Brain microvascular endothelial cell (primary cell): ENCODE measurements at regions not wholly inside any gene's neighbourhood (a gene's known extent, or its start where the extent isn't known, plus 50 kb on each side); places are given as distances from the start of the nearest gene placed in this dataset.

ENCODE experiments used
- DNase-seq: peaks from one replicate; pipeline ENCODE4 v3.0.0-alpha.2; 2020
- H3K27ac ChIP-seq: fragments of 250-450 bp; sonication (Bioruptor Pico); 2 replicates; pipeline ENCODE4 v1.5.1; 2020; ENCODE audit warnings: mild to moderate bottlenecking, moderate library complexity
- H3K27me3 ChIP-seq: fragments of 250-450 bp; sonication (Bioruptor Pico); replicated peaks from 2 replicates; pipeline ENCODE4 v1.5.1; 2020; ENCODE audit warnings: mild to moderate bottlenecking
- H3K36me3 ChIP-seq: fragments of 250-450 bp; sonication (Bioruptor Pico); replicated peaks from 2 replicates; pipeline ENCODE4 v1.5.1; 2020; ENCODE audit warnings: mild to moderate bottlenecking
- H3K4me3 ChIP-seq: 2 replicates; pipeline ENCODE4 v1.5.1; 2011; ENCODE audit warnings: low read depth, mild to moderate bottlenecking, control low read depth, low read length, moderate library complexity
- CTCF ChIP-seq: IDR thresholded peaks from 2 replicates; pipeline ENCODE4 v1.5.1; 2011; ENCODE audit warnings: low read depth, mild to moderate bottlenecking, moderate library complexity, low read length, control low read depth, inconsistent platforms; ENCODE audit errors: missing control alignments
- in situ Hi-C: cut with HindIII; loops from 2 replicates; pipeline ENCODE4 v1.10.0; 2017; ENCODE audit warnings: low sequenced_read_pairs, low pct_ligation_motif_present

GRCh38 chr3:161821591-161821990 lies 325.0 kb downstream of the OTOL1 start:
- Histone ChIP-seq H3K36me3 (no peaks in the 10 kb centered on the region), H3K27me3 (no peaks in the 10 kb centered on the region), H3K4me3 (no peak overlapping the region), H3K27ac (no peak overlapping the region)
- DNase-seq: no peak
- in situ Hi-C loops: no loop called here
- no peak for TF ChIP-seq CTCF

GRCh38 chr3:161822291-161822690 lies 325.7 kb downstream of the OTOL1 start:
- in situ Hi-C loops: no loop called here
- no peaks in the 10 kb centered on the region for H3K36me3 ChIP-seq

GRCh38 chr3:161823910-161824309 lies 327.3 kb downstream of the OTOL1 start:
- Histone ChIP-seq H3K36me3 (no peaks in the 10 kb centered on the region), H3K27ac (no peak overlapping the region), H3K4me3 (no peak overlapping the region), H3K27me3 (no peaks in the 10 kb centered on the region)
- in situ Hi-C loops: no loop called here
- TF ChIP-seq CTCF: no peak
- no peak for DNase-seq

More at GRCh38 chr3:161822291-161822690, 325.7 kb downstream of the OTOL1 start:
- Histone ChIP-seq H3K4me3 (no peak overlapping the region), H3K27me3 (no peaks in the 10 kb centered on the region), H3K27ac (no peak overlapping the region)
- TF ChIP-seq CTCF: no peak
- DNase-seq: no peak

GRCh38 chr3:161838021-161838420 lies 341.4 kb downstream of the OTOL1 start:
- in situ Hi-C loops: no loop called here
- Histone ChIP-seq H3K4me3 (no peak overlapping the region), H3K27me3 (no peaks in the 10 kb centered on the region), H3K27ac (no peak overlapping the region), H3K36me3 (no peaks in the 10 kb centered on the region)
- TF ChIP-seq CTCF: no peak
- DNase-seq: no peak

- no peaks in the 10 kb centered on the region for H3K27me3 ChIP-seq
- no peak overlapping the region for H3K27ac ChIP-seq
- TF ChIP-seq CTCF: no peak
- in situ Hi-C loops: no loop called here
- no peak for DNase-seq
- no peak overlapping the region for H3K4me3 ChIP-seq
- no peaks in the 10 kb centered on the region for H3K36me3 ChIP-seq
Observed at GRCh38 chr3:161848376-161848775, 351.8 kb downstream of the OTOL1 start.

- peak; percentile 93 for TF ChIP-seq CTCF
- Histone ChIP-seq H3K36me3 (no peaks in the 10 kb centered on the region), H3K4me3 (no peak overlapping the region), H3K27ac (no peak overlapping the region), H3K27me3 (no peaks in the 10 kb centered on the region)
- in situ Hi-C loops: no loop called here
- DNase-seq: peak; percentile 58
Observed at GRCh38 chr3:161851941-161852566, 355.4 kb downstream of the OTOL1 start.
